ENCODE measurements at regions not wholly inside any gene's neighbourhood (a gene's known extent, or its start where the extent isn't known, plus 50 kb on each side); places are given as distances from the start of the nearest gene placed in this dataset.

DNA sequence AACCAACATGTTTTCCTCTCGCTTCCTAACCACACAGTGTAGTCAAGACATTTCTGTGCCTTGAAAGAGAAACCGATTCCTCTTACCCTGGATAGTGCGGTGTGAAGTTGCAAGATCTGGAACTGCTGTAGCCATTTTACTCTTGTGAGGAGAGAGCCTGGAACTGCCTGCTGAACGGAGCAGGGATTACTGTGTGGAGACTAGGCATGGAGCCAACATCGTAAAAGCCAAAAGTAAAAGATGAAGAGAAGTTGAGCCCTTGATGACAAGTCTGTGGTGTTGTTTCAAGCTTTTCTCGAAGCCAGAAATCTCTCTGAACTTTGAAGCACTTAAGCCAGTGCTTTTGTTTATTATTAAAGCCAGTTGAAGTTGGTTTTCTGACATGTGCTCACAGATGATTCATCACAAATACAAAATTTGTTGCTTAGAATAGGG lies 110.1 kb upstream of the GRIN3A start:
- TF ChIP-seq, protein P1, sequence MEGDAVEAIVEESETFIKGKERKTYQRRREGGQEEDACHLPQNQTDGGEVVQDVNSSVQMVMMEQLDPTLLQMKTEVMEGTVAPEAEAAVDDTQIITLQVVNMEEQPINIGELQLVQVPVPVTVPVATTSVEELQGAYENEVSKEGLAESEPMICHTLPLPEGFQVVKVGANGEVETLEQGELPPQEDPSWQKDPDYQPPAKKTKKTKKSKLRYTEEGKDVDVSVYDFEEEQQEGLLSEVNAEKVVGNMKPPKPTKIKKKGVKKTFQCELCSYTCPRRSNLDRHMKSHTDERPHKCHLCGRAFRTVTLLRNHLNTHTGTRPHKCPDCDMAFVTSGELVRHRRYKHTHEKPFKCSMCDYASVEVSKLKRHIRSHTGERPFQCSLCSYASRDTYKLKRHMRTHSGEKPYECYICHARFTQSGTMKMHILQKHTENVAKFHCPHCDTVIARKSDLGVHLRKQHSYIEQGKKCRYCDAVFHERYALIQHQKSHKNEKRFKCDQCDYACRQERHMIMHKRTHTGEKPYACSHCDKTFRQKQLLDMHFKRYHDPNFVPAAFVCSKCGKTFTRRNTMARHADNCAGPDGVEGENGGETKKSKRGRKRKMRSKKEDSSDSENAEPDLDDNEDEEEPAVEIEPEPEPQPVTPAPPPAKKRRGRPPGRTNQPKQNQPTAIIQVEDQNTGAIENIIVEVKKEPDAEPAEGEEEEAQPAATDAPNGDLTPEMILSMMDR (IDR thresholded peaks at IDR 0.05) = no peak
- no peak for TF ChIP-seq EP300 (IDR thresholded peaks at IDR 0.05)
